GM13976 (cell line): ENCODE measurements at regions not wholly inside any gene's neighbourhood (a gene's known extent, or its start where the extent isn't known, plus 50 kb on each side); places are given as distances from the start of the nearest gene placed in this dataset.

Experiments used
- DNase-seq: peaks from one replicate; pipeline ENCODE4 v3.0.0; 2012; ENCODE audit warnings: low spot score
- in situ Hi-C: fragments of 300-500 bp; cut with MboI; formaldehyde crosslinking; loops from one replicate; pipeline ENCODE4 v1.12.0; 2022; ENCODE audit warnings: low sequenced_read_pairs, mixed read lengths, inconsistent platforms; ENCODE audit not compliant: unreplicated experiment
- TF ChIP-seq, protein P1 (sequence below): IDR thresholded peaks from 2 replicates; pipeline ENCODE4 v1.5.1; 2012; ENCODE audit warnings: borderline replicate concordance, mild to moderate bottlenecking; ENCODE audit not compliant: insufficient read depth; ENCODE audit errors: extremely low read depth, missing control alignments, control extremely low read depth

DNA sequence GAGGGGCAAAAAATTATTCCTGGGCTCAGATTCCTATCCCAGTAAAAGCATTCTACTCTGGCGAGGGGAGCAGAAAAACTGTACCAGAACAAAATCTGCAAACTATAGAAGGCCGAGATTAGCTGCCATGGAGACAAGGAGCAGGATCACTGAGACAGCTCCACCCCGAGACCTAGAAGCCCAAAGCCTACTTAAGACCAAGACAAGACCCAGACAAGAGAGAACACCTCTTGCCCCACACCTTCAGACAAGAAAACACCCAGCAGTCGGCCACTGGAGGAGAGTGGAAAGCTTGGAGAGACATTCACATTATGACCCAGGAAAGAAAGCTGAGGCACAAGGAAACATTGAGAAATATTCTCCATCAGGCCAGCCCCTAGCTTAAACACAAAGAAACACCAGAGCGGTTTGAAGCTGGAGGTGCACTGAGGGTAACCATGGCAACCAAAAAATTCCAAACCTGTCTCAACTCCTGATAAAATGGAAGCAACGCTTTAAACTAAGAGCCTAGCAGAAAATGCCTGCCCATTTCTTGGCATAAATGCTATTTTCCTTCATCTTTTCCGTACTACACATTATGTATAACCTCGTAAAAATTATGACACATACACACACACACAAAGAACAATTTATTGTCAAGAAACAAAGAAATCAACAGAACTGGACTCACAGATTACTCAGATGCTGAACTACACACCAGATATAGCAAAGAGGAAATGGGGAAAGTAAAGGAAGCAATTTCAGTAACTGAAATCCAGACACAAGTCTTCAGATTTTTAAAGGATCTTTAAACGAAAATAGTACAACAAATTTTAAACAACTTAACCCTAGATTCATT lies 53.8 kb upstream of the FTMT start:
- DNase-seq, result no peak
- TF ChIP-seq, protein P1, sequence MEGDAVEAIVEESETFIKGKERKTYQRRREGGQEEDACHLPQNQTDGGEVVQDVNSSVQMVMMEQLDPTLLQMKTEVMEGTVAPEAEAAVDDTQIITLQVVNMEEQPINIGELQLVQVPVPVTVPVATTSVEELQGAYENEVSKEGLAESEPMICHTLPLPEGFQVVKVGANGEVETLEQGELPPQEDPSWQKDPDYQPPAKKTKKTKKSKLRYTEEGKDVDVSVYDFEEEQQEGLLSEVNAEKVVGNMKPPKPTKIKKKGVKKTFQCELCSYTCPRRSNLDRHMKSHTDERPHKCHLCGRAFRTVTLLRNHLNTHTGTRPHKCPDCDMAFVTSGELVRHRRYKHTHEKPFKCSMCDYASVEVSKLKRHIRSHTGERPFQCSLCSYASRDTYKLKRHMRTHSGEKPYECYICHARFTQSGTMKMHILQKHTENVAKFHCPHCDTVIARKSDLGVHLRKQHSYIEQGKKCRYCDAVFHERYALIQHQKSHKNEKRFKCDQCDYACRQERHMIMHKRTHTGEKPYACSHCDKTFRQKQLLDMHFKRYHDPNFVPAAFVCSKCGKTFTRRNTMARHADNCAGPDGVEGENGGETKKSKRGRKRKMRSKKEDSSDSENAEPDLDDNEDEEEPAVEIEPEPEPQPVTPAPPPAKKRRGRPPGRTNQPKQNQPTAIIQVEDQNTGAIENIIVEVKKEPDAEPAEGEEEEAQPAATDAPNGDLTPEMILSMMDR, result no peak
- in situ Hi-C loops, result no loop called here
